AG09319 (cell line): ENCODE measurements at regions not wholly inside any gene's neighbourhood (a gene's known extent, or its start where the extent isn't known, plus 50 kb on each side); places are given as distances from the start of the nearest gene placed in this dataset.
"Not testable (repeated sequence)": the region's sequence is repeated elsewhere in the genome, so short reads cannot be mapped to it uniquely, and the experiment has no call there.

Experiments used
- DNase-seq: peaks from one replicate; pipeline ENCODE4 v3.0.0-alpha.2; 2010; ENCODE audit warnings: low read depth; ENCODE audit errors: extremely low read depth
- CTCF ChIP-seq: IDR thresholded peaks from 2 replicates; pipeline ENCODE4 v1.5.1; 2011; ENCODE audit warnings: low read depth, mild to moderate bottlenecking, inconsistent platforms, low read length, moderate library complexity

GRCh38 chr11:112666253-112666652 is 295.0 kb upstream of the NCAM1 start:
- no peak for DNase-seq
- TF ChIP-seq CTCF, result no peak

GRCh38 chr11:112670806-112671570 is 290.2 kb upstream of the NCAM1 start:
- DNase-seq, result no peak
- TF ChIP-seq CTCF, result no peak

- not testable (repeated sequence) for DNase-seq
Measured at GRCh38 chr11:112673401-112673800, 287.8 kb upstream of the NCAM1 start.

GRCh38 chr11:112685111-112685510 is 276.1 kb upstream of the NCAM1 start:
- no peak for DNase-seq
- TF ChIP-seq CTCF, result no peak

- TF ChIP-seq CTCF, result no peak
- DNase-seq, result no peak
Measured at GRCh38 chr11:112689851-112690250, 271.4 kb upstream of the NCAM1 start.

GRCh38 chr11:112693781-112694180 is 267.4 kb upstream of the NCAM1 start:
- TF ChIP-seq CTCF, result no peak
- no peak for DNase-seq

- no peak for TF ChIP-seq CTCF
- no peak for DNase-seq
Measured at GRCh38 chr11:112694245-112694644, 267.0 kb upstream of the NCAM1 start.

GRCh38 chr11:112694813-112695212 is 266.4 kb upstream of the NCAM1 start:
- TF ChIP-seq CTCF, result no peak
- DNase-seq, result no peak
